Activated CD4-positive, alpha-beta T cell treated with anti-CD3 and anti-CD28 coated beads for 24 hours (primary cell): ENCODE measurements at regions not wholly inside any gene's neighbourhood (a gene's known extent, or its start where the extent isn't known, plus 50 kb on each side); places are given as distances from the start of the nearest gene placed in this dataset.

Source experiments
- DNase-seq, 2 donors: peaks; one replicate each; pipeline ENCODE4 v3.0.0-alpha.2; 2020; ENCODE audit warnings: low read depth in 2 of 2

DNA sequence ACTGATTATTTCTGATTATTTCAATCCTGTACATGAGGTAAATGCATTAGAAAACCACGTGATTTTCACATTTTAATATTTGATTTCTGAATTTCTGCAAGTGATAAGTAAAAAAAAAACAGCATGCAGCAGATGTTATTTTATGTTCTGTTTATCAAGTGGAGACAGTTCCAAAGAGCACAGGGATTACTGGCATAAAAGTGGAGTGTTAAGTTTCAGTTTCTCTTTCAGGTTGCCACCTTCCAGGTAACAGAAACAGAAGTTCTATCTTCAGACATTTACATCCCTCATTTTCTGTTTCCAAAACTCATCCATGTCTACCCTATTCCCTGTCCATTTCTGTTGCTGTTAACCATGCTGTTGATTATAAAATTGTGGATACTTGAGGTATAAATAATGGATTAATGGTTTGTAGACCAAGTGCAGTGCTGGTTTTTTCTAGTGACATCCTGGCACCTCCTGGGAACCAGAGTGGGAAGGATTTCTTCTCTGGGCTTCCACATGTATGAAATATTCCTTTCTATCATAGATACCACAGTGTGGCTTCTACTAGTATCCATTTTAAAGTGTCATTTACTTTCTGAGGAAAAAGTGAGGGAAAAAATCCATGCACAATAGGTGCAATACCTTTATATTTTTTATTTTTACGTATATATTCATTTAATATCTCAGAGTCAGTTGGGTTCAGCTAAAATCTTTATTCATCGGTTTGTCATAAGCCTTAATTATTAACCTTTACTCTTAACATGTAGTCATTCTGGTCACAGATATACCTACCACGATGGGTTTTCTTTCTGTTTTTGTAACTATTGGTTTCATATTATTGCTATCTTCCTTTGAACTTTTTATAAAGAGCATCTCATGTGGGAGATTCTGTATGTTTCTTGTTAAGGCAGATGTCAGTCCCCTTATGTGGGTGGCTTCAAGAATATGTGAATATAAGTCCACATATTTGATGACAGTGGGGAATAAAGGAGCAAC lies 1010.0 kb downstream of the SQOR start:
- no peak for DNase-seq

DNA sequence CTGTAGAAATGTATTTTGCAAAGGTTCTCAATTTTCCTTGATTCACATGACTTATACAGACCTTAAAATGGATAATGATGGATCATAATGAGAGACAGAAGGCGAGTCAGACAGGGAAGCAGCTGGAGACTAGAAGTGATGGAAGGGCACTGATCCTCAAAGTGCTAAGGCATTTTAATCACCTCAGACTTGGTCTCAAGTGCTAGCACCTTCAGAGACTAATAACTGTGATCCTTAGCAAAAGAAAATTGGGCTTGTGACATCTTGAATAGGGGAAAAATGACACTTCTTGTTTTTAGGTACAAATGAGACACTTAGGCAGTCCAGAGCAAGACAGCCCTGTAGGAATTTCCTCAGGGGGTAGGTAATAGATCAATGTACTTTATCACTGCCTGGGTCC lies 1011.7 kb downstream of the SQOR start:
- DNase-seq = no peak

DNA sequence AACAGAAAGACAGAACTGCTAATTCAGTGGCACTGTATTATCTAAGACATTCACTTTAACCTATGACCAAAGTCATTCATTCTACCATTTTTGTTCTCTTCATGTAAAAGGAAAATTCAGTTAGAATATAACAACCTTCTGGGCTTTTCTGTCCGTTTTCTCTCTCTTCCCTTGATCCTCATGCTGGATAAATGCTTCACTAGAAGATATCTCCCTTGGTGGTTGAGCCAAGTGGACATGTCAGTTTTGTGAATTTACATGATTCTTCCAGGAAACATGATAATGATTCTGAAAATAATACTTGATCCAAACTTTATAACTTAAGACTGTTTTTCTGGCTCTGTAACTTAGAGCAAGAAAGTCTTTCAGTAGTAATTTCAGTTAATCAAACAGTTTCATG lies 1012.2 kb downstream of the SQOR start:
- DNase-seq = no peak

DNA sequence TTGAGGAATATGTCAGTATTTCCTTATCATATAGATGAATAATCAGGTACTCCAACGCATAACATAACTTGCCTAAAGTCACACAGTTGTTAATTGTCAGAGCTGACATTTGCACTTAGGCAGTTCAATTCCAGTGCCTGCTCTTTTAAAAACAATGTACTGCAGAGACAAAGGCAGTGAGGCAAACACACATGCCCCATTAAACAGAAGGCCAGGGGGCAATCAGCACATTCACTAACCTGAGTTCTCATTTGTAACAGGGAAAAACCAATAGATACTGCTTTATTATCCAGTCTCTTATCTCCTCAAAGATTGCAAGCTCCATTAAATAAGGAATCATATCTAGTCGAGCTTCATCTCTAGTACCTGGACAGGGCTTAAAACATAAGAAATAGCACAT lies 1017.4 kb downstream of the SQOR start:
- DNase-seq = no peak

DNA sequence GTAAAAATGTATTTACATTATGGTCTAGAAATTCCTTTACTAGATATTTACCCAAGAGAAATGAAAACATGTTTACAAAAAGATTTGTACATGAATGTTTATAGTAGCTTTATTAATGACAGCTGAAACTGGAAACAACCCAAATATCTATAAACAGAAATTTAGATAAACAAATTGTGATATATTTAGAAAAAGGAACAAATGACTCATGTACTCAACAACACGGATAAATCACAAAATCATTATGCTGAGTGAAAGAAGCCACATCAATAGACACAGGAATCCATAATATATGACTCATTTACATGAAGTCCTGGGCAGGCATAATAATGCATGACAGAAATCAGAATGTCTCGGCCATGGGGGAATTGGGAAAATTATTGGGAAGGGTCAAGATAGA lies 1020.2 kb downstream of the SQOR start:
- DNase-seq = no peak

DNA sequence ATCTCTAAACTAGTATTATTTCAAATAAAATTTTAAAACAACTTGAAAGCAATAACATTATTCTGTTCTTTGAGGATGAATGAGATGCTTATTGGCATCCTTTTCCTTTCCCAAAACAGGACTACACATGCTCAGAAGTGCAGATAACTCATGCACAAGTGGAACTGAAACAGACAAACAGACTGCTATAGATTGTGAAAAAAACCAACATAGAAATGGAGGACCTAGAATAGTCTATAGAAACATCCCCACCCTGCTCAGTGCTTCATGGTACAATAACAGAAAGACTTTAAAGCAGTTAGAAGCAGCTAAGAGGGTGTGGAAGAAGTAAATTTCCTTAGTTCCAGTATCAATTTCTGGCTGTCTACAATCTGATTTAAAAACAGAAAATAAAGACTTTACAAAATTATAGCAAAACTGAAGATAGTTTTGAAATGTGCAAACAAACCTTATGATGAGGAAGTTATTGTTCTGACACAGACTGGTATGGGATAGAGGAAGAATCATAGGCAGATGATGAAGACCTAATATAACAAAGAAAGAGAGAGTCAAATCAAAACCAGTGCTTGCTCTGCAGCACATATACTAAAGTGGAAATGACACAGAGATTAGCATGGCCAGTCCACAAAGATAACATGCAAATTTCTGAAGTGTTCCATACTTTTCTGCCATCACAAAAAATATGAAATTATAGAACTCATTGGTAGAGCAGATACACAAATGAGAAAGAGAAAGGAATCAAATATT lies 1025.4 kb downstream of the SQOR start:
- no peak for DNase-seq

DNA sequence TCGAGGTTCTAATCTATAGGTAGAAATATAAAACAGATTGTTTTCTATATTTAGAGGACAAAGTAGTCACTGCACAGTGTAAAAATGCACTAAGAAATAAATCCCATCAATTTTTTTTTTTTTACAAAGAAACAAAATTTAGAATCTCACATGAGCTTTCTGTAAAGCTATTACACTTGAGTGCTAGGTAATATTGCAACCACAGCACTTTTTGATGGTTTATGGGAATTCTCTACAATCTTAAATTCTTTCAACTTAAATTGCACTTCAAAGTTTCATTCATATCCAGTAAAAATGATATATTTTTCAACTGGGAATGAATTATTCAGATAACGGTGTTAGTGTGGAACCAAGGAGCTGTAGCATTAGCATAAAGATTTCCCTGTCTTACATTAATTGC lies 1035.4 kb downstream of the SQOR start:
- DNase-seq = no peak

DNA sequence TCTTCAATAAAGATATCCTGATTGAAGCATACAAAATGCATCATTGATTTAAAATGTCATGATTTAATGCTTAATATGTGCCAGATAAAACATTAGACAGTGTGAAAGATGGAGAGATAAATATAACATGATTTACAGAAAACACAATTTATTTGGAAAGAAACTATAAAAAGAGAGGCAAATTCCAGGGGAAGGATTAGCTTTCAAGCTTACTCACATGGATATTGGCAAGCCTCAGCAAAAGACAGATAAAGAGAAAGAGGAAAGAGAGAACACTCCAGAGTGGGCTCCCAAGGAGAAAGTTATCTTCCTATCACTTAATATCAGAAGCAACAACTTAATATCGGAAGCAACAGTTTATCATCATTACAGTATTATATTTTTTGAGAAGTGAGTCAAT lies 1036.5 kb downstream of the SQOR start:
- no peak for DNase-seq

DNA sequence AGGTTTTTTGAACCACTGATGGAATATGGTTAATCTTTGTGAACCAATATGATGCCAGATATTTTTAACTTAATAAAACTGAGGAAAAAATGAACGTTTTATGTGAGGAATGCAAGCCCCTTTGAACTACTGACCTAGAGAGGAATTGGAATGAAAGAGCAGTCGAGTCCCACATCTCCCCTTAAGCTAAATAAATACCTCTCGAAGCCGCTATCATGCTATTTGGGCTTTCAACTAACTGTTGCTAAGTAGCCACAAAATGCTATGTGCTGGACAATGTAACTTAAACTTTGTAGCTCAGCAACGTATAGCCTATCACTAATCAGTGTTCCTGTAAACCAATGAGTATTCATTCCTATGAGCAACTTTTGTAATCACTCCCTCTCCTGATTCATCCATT lies 1037.2 kb downstream of the SQOR start:
- no peak for DNase-seq

DNA sequence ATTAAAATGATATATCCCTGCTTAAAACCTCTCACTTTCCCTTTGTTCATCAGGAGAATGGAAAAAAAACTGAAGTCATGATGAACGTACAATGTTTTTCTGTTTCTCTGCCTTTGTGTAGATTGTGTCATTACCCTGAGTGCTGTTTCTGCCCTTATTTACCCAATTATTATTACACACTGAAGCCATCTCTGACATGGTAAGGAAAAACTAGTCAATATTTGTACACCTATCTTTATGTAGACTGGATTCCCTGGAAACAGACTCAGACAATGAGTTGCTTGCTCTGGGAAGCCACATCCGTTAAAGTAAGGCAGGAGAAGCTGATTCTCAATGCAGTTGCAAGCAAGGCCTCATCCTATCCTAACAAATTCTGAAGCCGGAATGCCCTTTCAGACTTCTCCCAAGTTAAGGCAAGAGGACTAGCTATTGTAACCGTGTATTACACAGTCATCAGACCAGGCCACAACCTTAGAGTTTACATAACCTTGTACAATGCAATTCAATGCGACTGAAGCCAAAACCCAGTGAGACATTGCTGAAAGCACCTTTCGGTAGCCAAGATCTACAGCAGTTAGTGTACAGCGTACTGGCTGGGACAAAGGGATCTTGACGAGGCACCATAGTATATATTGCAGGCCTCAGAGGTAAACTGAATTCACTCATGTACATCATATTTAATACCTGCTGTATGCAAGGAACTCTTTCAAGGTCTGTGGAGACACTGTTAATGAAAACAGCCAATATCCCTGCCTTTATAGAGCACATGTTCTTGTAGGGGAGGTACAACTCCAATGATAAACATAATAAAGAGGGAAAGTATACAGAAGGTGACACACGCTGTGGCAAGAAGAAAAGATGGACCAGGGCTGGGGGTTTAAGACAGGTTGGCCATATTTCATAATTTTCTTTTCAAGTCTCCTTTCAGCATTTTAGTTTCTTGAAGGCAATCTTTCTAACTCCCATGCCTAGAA lies 1040.8 kb upstream of the SEMA6D start:
- no peak for DNase-seq

DNA sequence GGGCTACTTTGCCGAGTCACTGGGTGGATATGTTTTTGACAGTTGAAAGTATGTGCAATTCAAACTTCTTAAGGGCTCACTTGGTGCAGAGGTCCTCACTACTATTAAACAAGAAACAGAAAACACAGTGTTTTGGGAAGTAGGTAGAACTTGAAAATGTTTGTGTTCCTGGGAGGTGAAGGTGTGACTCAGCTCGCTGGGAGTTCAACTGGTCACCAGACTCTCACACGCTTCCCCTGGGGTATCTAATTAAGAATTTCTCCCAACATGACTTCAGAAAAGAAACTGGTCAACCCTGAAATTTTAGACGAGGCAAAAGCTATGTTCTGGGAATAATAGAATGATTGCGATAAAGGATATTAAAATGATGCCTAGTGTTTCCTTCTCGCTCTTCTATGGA lies 1039.8 kb upstream of the SEMA6D start:
- DNase-seq = no peak

DNA sequence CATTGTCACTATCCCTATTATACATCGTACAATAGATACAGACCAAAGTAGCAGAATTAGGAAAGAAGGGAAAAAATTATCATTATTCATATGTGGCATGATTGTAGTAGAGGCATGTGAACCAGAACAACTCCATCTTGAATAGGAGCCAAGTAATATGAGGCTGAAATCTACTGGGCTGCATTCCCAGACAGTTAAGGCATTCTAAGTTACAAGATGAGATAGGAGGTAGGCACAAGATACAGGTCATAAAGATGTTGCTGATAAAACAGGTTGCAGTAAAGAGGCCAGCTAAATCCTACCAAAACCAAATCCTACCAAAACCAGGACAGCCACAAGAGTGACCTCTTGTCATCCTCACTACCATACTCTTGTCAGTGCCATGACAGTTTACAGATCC lies 1035.4 kb upstream of the SEMA6D start:
- DNase-seq = no peak

DNA sequence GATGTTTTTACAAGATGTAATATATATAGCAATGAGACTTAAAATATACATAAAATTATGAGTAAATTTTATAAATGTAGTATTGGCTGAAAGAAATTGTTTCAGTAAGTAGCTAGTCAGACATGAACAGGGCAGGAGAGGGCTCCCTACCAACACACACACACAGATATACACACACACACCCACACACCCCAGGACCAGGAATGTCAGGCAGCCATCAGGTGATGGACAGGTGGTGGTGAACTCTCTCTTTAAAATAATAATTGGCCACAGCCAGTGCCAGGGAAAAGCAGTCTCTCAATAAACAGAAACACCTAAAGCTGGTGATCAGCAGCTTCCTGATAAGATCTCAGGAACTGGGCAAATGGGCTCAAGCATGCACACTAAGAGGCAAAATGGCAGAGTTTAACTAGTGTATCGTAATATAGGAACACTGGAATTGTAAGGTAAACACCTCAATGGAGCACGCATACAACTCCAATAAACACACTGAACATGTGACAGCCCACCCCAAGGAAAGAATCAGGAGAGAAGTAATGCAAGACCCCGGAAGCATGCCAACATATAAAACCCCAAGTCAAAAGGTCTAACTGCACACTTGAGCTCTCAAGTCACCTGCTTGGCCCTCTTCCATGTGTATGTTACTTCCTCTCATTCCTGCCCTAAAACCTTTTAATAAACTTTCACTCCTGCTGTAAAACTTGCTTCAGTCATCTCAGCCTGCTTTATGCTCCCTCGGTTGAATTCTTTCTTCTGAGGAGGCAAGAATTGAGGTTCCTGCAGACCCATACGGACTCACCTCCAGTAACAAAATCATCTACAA lies 1034.1 kb upstream of the SEMA6D start:
- no peak for DNase-seq

DNA sequence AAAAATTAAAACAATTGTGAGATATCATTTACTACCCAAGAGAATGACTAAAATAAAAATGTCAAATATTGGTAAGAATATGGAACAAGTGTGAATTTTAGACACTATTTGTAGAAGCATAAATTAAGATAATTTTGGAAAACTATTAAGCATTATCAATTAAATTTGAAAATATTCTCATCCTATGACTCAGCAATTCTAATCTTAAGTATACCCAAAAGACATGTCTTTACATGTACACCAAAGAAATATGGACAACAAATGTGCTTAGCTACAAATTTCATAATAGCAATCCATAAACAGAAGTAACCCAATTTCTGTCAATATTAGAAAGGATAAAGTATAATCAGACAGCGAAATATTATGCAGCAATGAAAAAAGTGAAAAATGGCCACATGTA lies 1032.2 kb upstream of the SEMA6D start:
- no peak for DNase-seq

DNA sequence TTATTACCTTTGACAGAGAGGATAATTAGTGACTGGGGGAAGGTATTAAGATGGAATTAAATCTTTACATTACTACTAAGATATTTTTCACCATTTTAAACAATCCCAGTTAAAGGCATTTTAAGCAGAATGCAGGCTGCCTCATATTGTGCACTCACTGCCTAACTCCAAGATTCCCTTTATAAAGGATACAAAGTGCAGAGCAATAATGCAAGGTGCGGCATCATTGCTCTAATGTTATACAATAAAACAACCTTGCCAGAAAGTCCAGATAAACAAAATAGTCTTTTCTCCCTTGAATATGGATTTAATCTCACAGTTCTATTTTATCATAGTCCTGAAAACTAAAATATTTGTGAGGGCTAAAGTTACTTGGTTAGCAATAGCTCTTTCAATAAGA lies 1031.6 kb upstream of the SEMA6D start:
- no peak for DNase-seq

DNA sequence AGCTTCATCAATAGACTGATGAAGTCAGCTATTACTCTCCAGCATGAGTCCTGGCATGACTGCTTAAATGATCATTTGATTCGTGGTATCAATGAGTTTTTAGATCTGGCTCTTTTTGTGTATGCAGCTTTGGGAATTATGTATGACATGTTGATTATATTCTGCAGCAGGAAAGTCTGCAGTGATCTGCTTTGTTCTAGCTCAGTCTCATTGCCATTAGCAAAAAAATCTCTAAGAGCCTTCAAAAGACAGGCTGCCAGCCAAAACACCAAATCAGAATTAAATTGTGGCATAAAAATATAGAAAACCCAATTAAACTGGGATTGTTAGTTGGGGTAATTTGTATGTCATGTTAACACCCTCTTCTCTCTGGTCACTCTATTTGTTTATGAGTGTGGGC lies 1021.0 kb upstream of the SEMA6D start:
- DNase-seq = no peak

DNA sequence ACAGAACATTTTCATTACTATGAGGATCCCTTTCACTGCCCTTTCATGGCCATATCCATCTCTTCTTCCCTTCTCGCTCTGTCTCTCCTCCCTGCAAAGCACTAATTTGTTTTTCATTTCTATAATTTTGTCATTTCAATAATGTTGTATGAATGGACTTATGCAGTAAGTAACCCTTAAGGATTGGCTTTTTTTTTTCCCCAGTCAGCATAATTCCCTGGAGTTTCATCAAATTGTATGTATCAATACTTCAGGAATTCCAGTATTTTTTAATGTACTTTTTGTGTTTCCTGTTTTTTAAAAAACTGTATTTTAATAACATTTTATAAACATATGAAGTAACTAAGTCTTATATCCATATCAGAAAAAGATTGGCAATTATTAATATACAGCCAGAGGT lies 1016.0 kb upstream of the SEMA6D start:
- no peak for DNase-seq

DNA sequence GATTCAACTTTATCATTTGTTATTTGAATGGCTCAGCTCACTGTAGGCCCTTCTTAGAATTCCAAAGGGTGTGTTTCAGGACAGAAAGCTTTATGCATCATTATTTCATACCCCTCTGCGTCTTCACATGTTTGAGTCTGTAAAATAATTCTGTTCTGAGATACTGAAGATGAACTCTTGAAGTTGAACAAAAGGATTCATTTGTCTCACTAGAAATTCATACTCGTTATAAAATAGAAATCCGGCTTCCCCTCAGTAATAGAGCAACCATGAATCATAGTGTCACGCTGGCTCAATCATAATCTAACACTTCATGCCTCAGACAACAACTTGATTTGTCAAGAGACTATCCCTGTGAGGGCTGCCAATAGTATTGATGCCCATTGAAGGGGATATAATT lies 1015.4 kb upstream of the SEMA6D start:
- no peak for DNase-seq

DNA sequence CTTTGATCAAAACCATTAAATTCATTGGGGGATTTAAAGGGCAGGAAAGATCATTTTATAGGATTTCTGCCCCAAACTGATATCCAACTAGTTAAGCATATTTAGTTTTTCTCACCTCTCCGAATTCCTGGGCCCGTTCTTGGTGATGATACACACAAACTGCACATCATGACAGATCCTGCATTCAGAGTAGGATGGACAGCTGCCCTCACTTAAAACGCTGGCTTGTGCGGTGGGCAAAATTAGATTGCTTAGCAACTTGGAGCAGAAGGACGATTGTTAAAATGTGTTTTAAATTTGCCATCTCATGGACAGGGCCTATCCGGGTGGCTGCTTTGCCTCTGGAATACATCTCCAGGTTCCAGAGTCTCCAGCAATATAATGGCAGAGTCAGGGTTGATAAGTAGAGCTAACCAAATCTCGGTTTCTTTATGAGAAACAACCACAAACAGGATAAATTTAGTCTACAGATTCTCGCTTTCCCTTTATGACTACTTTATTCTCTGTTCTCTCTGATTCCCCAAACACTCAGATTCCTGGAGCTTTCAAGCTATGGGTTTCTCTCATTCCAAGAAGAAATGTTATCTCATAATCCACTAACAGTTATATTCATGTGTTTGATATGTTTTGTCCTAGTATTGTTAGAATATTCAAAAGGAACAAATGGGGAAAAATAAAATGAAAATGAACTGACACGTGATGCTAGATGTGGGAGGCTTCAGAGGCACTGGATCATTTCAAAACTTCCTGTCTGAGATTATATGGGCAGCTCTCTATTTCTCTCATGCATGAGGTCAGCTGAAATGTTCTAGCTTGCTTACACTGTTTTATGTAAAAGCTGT lies 1014.1 kb upstream of the SEMA6D start:
- no peak for DNase-seq
